GM23338 (cell line): ENCODE measurements at regions not wholly inside any gene's neighbourhood (a gene's known extent, or its start where the extent isn't known, plus 50 kb on each side); places are given as distances from the start of the nearest gene placed in this dataset.
A peak's percentile ranks its signal among the peaks of the same experiment; 100 is the strongest.

Experiments
- ATAC-seq: fragments of 200-7000 bp; cut with Tn5 transposase; 3 replicates; pipeline ENCODE4 v1.9.1; 2020
- DNase-seq: peaks from one replicate; pipeline ENCODE4 v3.0.0-alpha.2; 2015; ENCODE audit warnings: low spot score
- H2AFZ ChIP-seq: fragments of 200-600 bp; sonication (generic); 2 replicates; pipeline ENCODE4 v1.8.0; 2016; ENCODE audit warnings: antibody characterized with exemption, mild to moderate bottlenecking, moderate library complexity
- H3F3A ChIP-seq: fragments of 200-600 bp; sonication (generic); replicated peaks from 2 replicates; pipeline ENCODE4 v1.8.0; 2017; ENCODE audit warnings: antibody characterized with exemption, mixed run types, low read depth
- H3K27ac ChIP-seq: fragments of 200-600 bp; sonication (generic); 2 replicates; pipeline ENCODE4 v1.6.1; 2016; ENCODE audit warnings: low read depth
- H3K27me3 ChIP-seq: fragments of 200-600 bp; sonication (generic); 2 replicates; pipeline ENCODE4 v1.8.0; 2016; ENCODE audit warnings: mild to moderate bottlenecking, mixed run types, moderate library complexity; ENCODE audit not compliant: insufficient read depth
- H3K36me3 ChIP-seq: fragments of 200-600 bp; sonication (generic); 2 replicates; pipeline ENCODE4 v1.8.0; 2016; ENCODE audit warnings: mild to moderate bottlenecking; ENCODE audit not compliant: insufficient read depth
- H3K4me1 ChIP-seq: fragments of 200-600 bp; sonication (generic); 2 replicates; pipeline ENCODE4 v1.8.0; 2016; ENCODE audit warnings: mild to moderate bottlenecking, moderate library complexity; ENCODE audit not compliant: insufficient read depth
- H3K4me2 ChIP-seq: fragments of 200-600 bp; sonication (generic); 2 replicates; pipeline ENCODE4 v1.7.1; 2017; ENCODE audit warnings: mixed run types
- H3K4me3 ChIP-seq: fragments of 200-600 bp; sonication (generic); 2 replicates; pipeline ENCODE4 v1.6.1; 2016; ENCODE audit warnings: mixed run types
- H3K79me2 ChIP-seq: fragments of 200-600 bp; sonication (generic); replicated peaks from 2 replicates; pipeline ENCODE4 v1.8.0; 2017; ENCODE audit warnings: mild to moderate bottlenecking; ENCODE audit not compliant: insufficient read depth
- H3K9me2 ChIP-seq: fragments of 200-600 bp; sonication (generic); 2 replicates; pipeline ENCODE4 v1.8.0; 2017; ENCODE audit not compliant: insufficient read depth
- H4K20me1 ChIP-seq: fragments of 200-600 bp; sonication (generic); replicated peaks from 2 replicates; pipeline ENCODE4 v1.8.0; 2017; ENCODE audit warnings: mild to moderate bottlenecking; ENCODE audit not compliant: insufficient read depth
- H3K27ac Mint-ChIP-seq: 2 replicates; pipeline ENCODE4 v1.8.0; 2020; ENCODE audit warnings: inconsistent platforms, mild to moderate bottlenecking, moderate library complexity, mixed read lengths
- H3K27me3 Mint-ChIP-seq: 3 replicates; pipeline ENCODE4 v1.8.0; 2022; ENCODE audit warnings: low read depth, mild to moderate bottlenecking, moderate library complexity, mixed read lengths, inconsistent platforms; ENCODE audit not compliant: insufficient read depth, poor library complexity
- H3K36me3 Mint-ChIP-seq: 3 replicates; pipeline ENCODE4 v1.8.0; 2021; ENCODE audit warnings: low read depth, mild to moderate bottlenecking, inconsistent platforms, moderate library complexity, mixed read lengths
- H3K4me1 Mint-ChIP-seq: 3 replicates; pipeline ENCODE4 v1.8.0; 2020; ENCODE audit warnings: mild to moderate bottlenecking, inconsistent platforms, mixed read lengths
- H3K4me3 Mint-ChIP-seq: 3 replicates; pipeline ENCODE4 v1.8.0; 2021; ENCODE audit warnings: moderate library complexity, mild to moderate bottlenecking, inconsistent platforms, mixed read lengths
- H3K9me3 Mint-ChIP-seq: 3 replicates; pipeline ENCODE4 v1.8.0; 2020; ENCODE audit warnings: moderate library complexity, mild to moderate bottlenecking, inconsistent platforms, mixed read lengths
- CREB1 ChIP-seq: fragments of 250-450 bp; sonication (Bioruptor Pico); IDR thresholded peaks from 2 replicates; pipeline ENCODE4 v1.5.0; 2020; ENCODE audit warnings: low read depth, mild to moderate bottlenecking, moderate library complexity
- CTCF ChIP-seq, 2 experiments: fragments of 200-600 bp in 1 of 2; sonication (generic) in 1 of 2; conservative IDR thresholded peaks; 2 replicates each; pipeline versions ENCODE4 v1.5.1 to v1.6.1; 2016 to 2017; ENCODE audit warnings: antibody characterized with exemption in 2 of 2, low read depth in 2 of 2, mild to moderate bottlenecking in 2 of 2, moderate library complexity in 1 of 2
- EZH2 ChIP-seq: fragments of 200-600 bp; sonication (generic); IDR thresholded peaks from one replicate; pipeline ENCODE4 v1.8.0; 2017; ENCODE audit warnings: antibody characterized with exemption, mild to moderate bottlenecking, low read depth; ENCODE audit not compliant: unreplicated experiment
- EZH2phosphoT487 ChIP-seq: fragments of 200-600 bp; sonication (generic); IDR thresholded peaks from one replicate; pipeline ENCODE4 v1.8.1; 2018; ENCODE audit warnings: antibody characterized with exemption; ENCODE audit not compliant: unreplicated experiment
- JUNB ChIP-seq: IDR thresholded peaks from one replicate; pipeline ENCODE4 v1.6.1; 2016; ENCODE audit warnings: antibody characterized with exemption; ENCODE audit not compliant: unreplicated experiment
- NANOG ChIP-seq: IDR thresholded peaks from 2 replicates; pipeline ENCODE4 v1.6.1; 2016; ENCODE audit warnings: antibody characterized with exemption, borderline replicate concordance
- POLR2AphosphoS5 ChIP-seq: IDR thresholded peaks from 2 replicates; pipeline ENCODE4 v1.6.1; 2016; ENCODE audit warnings: antibody characterized with exemption, low read depth
- STAT1 ChIP-seq: IDR thresholded peaks from one replicate; pipeline ENCODE4 v1.6.1; 2016; ENCODE audit warnings: antibody characterized with exemption; ENCODE audit not compliant: unreplicated experiment
- ZNF114 ChIP-seq: fragments of 250-450 bp; sonication (Bioruptor Pico); IDR thresholded peaks from 2 replicates; pipeline ENCODE4 v1.5.0; 2020; ENCODE audit warnings: mild to moderate bottlenecking, moderate library complexity
- ZNF331 ChIP-seq: fragments of 250-450 bp; sonication (Bioruptor Pico); IDR thresholded peaks from 2 replicates; pipeline ENCODE4 v1.5.0; 2020; ENCODE audit warnings: low read depth, mild to moderate bottlenecking, moderate library complexity
- TF ChIP-seq, protein P1 (sequence below): fragments of 250-450 bp; sonication (Bioruptor Pico); IDR thresholded peaks from 2 replicates; pipeline ENCODE4 v1.5.0; 2020; ENCODE audit warnings: mild to moderate bottlenecking, moderate library complexity

DNA sequence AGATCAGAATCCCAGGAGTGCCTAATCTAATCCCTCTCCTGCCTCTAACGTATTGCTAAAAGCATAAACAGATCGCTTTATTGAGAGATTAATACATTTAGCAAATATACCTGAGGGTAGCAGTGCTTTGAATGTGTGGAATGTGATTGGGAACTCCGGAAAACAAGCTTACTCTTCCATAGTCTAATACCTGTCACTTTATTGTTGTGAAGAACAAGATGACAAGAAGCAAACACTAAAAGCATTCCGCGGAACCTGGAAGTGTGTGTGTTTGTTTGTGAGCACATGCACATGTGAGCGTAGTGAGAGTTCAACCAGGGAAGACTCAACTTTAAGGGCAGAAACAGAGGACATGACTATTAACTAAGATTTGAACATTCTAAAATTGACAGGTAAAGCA, 265.0 kb upstream of the GJE1 start:
- no peak overlapping the region for H3K4me2 ChIP-seq
- no peaks in the 10 kb centered on the region for H3K4me1 Mint-ChIP-seq
- H3K9me3 Mint-ChIP-seq, result peaks cover 6% of the 10 kb centered on the region; the same call in 1 of the 3 replicates
- H4K20me1 ChIP-seq, result no peaks in the 10 kb centered on the region
- DNase-seq (no peak), ATAC-seq (no peak)
- H3K9me2 ChIP-seq, result no peaks in the 10 kb centered on the region
- H3K36me3 ChIP-seq, result no peaks in the 10 kb centered on the region
- no peaks in the 10 kb centered on the region for H3K27me3 ChIP-seq
- no peak overlapping the region for H3K27ac Mint-ChIP-seq
- H3K36me3 Mint-ChIP-seq, result peaks cover 6% of the 10 kb centered on the region; the same call in 1 of the 3 replicates
- TF ChIP-seq CREB1 (CRISPR knock-in tag) (no peak), ZNF331 (CRISPR knock-in tag) (no peak), POLR2AphosphoS5 (no peak)
- H3K27ac ChIP-seq, result no peak overlapping the region
- H2AFZ ChIP-seq, result no peak overlapping the region
- H3K27me3 Mint-ChIP-seq, result no peaks in the 10 kb centered on the region
- H3K4me3 ChIP-seq, result no peak overlapping the region
- no peaks in the 10 kb centered on the region for H3F3A ChIP-seq
- H3K79me2 ChIP-seq, result no peaks in the 10 kb centered on the region
- H3K4me3 Mint-ChIP-seq, result no peak overlapping the region
- H3K4me1 ChIP-seq, result no peaks in the 10 kb centered on the region

DNA sequence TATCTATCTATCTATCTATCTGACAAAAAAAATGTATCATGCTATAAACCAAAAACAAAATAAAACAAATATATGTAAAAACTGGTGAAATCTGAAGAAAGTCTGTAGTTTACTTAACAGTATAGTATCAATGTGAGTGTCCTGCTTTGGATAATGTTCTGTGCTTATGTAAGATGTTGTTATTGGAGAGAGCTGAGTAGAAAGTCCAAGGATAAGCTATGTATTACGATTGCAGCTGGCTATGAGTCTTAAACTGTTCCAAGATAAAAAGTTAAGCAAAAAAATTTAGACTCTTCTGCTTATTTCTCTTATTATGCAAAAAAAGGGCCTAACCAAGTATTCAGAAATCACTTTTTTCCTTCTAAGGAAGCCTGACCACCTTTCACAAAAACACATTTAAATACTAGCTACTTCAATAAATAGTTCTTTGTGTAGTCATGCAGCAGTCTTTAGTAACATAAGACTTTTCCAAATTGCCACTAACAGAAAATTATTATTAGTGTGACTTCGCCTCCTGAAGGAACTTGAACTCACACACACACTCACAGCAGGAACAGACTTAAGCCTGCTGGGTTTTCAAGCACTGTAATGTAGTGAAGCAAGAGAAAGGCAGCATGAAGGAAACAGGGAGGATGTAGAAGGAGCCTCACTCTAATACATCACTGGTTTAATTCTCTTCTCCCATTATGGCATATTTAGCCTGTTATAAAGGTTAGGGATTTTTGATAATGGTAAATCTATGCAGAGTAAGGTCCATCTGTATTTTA, 265.8 kb upstream of the GJE1 start:
- H3K36me3 ChIP-seq, result no peaks in the 10 kb centered on the region
- H3K9me2 ChIP-seq, result no peaks in the 10 kb centered on the region
- H3F3A ChIP-seq, result no peaks in the 10 kb centered on the region
- no peak overlapping the region for H3K4me3 ChIP-seq
- Mint-ChIP-seq H3K9me3 (no peaks in the 10 kb centered on the region; the same call in 2 of the 3 replicates), H3K27ac (no peak overlapping the region), H3K4me3 (no peak overlapping the region), H3K27me3 (no peaks in the 10 kb centered on the region), H3K4me1 (no peaks in the 10 kb centered on the region), H3K36me3 (no peaks in the 10 kb centered on the region)
- ATAC-seq, result peak; percentile 75
- H3K4me2 ChIP-seq, result no peak overlapping the region
- DNase-seq, result peak; percentile 27
- H2AFZ ChIP-seq, result no peak overlapping the region
- no peaks in the 10 kb centered on the region for H3K4me1 ChIP-seq
- no peaks in the 10 kb centered on the region for H4K20me1 ChIP-seq
- no peaks in the 10 kb centered on the region for H3K27me3 ChIP-seq
- H3K79me2 ChIP-seq, result no peaks in the 10 kb centered on the region
- TF ChIP-seq EZH2, result no peak
- TF ChIP-seq JUNB, result no peak
- no peak for TF ChIP-seq ZNF114
- TF ChIP-seq CREB1 (CRISPR knock-in tag), result no peak
- TF ChIP-seq, protein P1, sequence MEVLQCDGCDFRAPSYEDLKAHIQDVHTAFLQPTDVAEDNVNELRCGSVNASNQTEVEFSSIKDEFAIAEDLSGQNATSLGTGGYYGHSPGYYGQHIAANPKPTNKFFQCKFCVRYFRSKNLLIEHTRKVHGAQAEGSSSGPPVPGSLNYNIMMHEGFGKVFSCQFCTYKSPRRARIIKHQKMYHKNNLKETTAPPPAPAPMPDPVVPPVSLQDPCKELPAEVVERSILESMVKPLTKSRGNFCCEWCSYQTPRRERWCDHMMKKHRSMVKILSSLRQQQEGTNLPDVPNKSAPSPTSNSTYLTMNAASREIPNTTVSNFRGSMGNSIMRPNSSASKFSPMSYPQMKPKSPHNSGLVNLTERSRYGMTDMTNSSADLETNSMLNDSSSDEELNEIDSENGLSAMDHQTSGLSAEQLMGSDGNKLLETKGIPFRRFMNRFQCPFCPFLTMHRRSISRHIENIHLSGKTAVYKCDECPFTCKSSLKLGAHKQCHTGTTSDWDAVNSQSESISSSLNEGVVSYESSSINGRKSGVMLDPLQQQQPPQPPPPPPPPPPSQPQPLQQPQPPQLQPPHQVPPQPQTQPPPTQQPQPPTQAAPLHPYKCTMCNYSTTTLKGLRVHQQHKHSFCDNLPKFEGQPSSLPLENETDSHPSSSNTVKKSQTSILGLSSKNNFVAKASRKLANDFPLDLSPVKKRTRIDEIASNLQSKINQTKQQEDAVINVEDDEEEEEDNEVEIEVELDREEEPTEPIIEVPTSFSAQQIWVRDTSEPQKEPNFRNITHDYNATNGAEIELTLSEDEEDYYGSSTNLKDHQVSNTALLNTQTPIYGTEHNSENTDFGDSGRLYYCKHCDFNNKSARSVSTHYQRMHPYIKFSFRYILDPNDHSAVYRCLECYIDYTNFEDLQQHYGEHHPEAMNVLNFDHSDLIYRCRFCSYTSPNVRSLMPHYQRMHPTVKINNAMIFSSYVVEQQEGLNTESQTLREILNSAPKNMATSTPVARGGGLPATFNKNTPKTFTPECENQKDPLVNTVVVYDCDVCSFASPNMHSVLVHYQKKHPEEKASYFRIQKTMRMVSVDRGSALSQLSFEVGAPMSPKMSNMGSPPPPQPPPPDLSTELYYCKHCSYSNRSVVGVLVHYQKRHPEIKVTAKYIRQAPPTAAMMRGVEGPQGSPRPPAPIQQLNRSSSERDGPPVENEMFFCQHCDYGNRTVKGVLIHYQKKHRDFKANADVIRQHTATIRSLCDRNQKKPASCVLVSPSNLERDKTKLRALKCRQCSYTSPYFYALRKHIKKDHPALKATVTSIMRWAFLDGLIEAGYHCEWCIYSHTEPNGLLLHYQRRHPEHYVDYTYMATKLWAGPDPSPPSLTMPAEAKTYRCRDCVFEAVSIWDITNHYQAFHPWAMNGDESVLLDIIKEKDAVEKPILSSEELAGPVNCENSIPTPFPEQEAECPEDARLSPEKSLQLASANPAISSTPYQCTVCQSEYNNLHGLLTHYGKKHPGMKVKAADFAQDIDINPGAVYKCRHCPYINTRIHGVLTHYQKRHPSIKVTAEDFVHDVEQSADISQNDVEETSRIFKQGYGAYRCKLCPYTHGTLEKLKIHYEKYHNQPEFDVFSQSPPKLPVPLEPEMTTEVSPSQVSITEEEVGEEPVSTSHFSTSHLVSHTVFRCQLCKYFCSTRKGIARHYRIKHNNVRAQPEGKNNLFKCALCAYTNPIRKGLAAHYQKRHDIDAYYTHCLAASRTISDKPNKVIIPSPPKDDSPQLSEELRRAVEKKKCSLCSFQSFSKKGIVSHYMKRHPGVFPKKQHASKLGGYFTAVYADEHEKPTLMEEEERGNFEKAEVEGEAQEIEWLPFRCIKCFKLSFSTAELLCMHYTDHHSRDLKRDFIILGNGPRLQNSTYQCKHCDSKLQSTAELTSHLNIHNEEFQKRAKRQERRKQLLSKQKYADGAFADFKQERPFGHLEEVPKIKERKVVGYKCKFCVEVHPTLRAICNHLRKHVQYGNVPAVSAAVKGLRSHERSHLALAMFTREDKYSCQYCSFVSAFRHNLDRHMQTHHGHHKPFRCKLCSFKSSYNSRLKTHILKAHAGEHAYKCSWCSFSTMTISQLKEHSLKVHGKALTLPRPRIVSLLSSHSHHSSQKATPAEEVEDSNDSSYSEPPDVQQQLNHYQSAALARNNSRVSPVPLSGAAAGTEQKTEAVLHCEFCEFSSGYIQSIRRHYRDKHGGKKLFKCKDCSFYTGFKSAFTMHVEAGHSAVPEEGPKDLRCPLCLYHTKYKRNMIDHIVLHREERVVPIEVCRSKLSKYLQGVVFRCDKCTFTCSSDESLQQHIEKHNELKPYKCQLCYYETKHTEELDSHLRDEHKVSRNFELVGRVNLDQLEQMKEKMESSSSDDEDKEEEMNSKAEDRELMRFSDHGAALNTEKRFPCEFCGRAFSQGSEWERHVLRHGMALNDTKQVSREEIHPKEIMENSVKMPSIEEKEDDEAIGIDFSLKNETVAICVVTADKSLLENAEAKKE (CRISPR knock-in tag), result no peak
- TF ChIP-seq ZNF331 (CRISPR knock-in tag), result no peak
- no peak for TF ChIP-seq CTCF (conservative IDR thresholded peaks at IDR 0.05; ENCODE audit: low read depth in 2 of 2)
- no peak for TF ChIP-seq NANOG
- TF ChIP-seq STAT1, result no peak
- TF ChIP-seq EZH2phosphoT487, result no peak
- H3K27ac ChIP-seq, result no peak overlapping the region
